Mammary epithelial cell (primary cell): ENCODE measurements at regions not wholly inside any gene's neighbourhood (a gene's known extent, or its start where the extent isn't known, plus 50 kb on each side); places are given as distances from the start of the nearest gene placed in this dataset.

Experiments used
- EZH2 ChIP-seq: IDR thresholded peaks from 2 replicates; pipeline ENCODE4 v1.6.1; 2012; ENCODE audit warnings: low read length, inconsistent platforms, borderline replicate concordance
- TF ChIP-seq, protein P1 (sequence below), 2 donors: IDR thresholded peaks in 1 of 2; conservative IDR thresholded peaks in 1 of 2; 2 replicates each; pipeline ENCODE4 v1.5.1; 2011 to 2012; ENCODE audit warnings: inconsistent platforms in 2 of 2, low read length in 2 of 2, mild to moderate bottlenecking in 2 of 2, control low read depth in 1 of 2, low read depth in 1 of 2; ENCODE audit not compliant: insufficient read depth in 1 of 2; ENCODE audit errors: extremely low read depth in 1 of 2

DNA sequence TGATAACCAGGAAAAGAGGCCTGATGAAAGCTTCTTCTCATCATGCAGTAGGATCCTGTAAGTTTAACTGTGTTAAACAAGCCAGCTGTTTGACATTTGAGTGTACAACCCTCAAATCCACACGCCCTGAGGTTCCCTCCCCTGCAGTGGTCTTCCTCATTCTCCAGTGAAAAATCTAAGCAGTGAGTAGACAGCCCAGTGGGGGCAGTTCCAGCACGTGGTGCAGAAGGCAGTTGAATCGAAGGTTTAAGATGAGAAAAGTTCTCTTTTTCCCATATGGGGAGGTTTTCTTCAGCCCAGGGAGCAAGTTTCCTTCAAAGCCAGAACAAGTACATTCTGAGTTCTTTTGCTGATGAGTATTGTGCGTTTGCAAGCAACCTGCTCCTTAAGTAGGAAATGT, 174.5 kb downstream of the NR2F2 start:
- TF ChIP-seq, protein P1, sequence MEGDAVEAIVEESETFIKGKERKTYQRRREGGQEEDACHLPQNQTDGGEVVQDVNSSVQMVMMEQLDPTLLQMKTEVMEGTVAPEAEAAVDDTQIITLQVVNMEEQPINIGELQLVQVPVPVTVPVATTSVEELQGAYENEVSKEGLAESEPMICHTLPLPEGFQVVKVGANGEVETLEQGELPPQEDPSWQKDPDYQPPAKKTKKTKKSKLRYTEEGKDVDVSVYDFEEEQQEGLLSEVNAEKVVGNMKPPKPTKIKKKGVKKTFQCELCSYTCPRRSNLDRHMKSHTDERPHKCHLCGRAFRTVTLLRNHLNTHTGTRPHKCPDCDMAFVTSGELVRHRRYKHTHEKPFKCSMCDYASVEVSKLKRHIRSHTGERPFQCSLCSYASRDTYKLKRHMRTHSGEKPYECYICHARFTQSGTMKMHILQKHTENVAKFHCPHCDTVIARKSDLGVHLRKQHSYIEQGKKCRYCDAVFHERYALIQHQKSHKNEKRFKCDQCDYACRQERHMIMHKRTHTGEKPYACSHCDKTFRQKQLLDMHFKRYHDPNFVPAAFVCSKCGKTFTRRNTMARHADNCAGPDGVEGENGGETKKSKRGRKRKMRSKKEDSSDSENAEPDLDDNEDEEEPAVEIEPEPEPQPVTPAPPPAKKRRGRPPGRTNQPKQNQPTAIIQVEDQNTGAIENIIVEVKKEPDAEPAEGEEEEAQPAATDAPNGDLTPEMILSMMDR (conservative IDR thresholded peaks at IDR 0.05 in 1 of 2, IDR thresholded peaks at IDR 0.05 in 1 of 2; ENCODE audit: extremely low read depth in 1 of 2, insufficient read depth in 1 of 2, low read depth in 1 of 2, low read length in 2 of 2) = no peak
- TF ChIP-seq EZH2 = no peak
